SW 1271 (cell line): ENCODE measurements at regions not wholly inside any gene's neighbourhood (a gene's known extent, or its start where the extent isn't known, plus 50 kb on each side); places are given as distances from the start of the nearest gene placed in this dataset.
A peak's percentile ranks its signal among the peaks of the same experiment; 100 is the strongest.
"Not testable (repeated sequence)": the region's sequence is repeated elsewhere in the genome, so short reads cannot be mapped to it uniquely, and the experiment has no call there.

Source experiments
- DNase-seq, 2 experiments: peaks; one replicate each; lab custom pipeline; 2025; lab: John Stamatoyannopoulos, UW

- no peak for DNase-seq
These were observed 153.3 kb upstream of the TPM1 start for GRCh38 chr15:62889141-62889661.

GRCh38 chr15:62889734-62890505 is 152.6 kb upstream of the TPM1 start:
- no peak for DNase-seq

DNA sequence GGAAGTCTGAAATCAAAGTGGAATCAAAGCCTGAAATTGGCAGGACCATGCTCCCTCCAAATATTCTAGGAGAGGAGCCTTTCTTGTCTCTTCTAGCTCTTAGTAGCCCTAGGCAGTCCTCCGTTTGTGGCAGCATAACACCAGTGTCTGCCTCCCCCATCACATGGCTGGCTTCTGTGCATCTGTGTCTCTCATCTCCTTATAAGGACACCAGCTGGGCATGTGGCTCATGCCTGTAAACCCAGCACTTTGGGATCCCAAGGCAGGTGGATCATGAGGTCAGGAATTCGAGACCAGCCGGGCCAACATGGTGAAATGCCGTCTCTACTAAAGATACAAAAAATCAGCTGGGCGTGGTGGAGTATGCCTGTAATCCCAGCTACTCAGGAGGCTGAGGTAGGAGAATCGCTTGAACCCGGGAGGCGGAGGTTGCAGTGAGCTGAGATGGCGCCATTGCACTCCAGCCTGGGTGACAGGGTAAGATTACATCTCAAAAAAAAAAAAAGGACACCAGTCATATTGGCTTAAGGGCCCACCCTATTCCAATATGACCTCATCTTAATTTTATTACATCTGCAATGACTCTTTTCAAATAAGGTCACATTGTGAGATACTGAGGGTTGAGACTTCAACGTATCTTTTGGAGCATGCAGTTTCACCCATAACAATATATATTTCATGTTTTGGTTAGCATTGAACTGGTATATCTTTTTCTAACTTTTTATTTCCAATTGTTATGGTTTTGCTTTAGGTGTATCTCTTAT is 148.0 kb upstream of the TPM1 start:
- no peak for DNase-seq

GRCh38 chr15:62895139-62895866 is 147.2 kb upstream of the TPM1 start:
- no peak for DNase-seq

DNA sequence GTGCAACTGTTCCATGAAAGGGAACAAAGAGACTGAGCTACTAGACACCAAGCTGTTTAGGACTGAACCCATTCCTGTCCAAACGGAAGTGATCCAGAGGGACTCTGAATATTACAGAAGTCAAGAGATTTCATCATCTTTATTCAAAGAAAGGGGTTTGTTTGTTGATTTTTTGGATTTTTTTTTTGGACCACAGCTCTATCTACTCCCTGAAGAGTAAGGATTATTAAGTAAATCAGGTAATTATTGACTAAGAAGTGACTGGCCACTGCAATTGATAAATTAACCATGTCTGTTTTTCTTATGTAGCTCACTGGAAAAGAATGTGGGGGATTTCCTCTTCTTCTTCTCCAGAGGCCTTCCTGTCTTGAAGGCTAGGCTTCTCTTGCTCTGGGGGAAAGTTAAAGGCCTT is 146.6 kb upstream of the TPM1 start:
- DNase-seq: peak in 1 of 2 experiments; percentile 68

DNA sequence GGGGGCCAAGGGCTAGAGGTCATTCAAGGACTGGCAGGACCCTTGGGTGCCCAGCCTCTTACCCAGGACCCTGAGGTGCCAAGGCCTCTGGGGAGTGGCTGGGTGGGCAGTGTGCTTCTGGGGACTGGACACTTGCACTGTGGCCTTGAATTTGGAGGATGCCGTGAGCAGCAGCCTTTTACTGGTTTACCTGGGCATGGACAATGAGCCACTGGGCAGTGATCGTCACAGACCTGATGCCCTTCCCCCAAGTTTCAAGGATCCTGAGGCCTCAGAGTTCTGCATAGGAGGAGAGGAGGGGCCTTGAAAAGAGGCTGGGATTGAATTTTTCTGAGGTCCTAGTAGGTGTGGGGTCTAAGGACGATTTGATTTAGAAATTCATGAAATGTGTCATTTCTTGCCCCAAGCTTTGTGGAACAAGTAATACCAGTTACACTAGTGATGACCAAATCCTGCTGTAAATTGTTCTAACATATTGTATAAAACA is 146.1 kb upstream of the TPM1 start:
- peak in 1 of 2 experiments; percentile 77 for DNase-seq

GRCh38 chr15:62896969-62897486 is 145.5 kb upstream of the TPM1 start:
- DNase-seq: peak; percentile 94 to 99

GRCh38 chr15:62897634-62898033 is 144.9 kb upstream of the TPM1 start:
- DNase-seq: no peak

DNA sequence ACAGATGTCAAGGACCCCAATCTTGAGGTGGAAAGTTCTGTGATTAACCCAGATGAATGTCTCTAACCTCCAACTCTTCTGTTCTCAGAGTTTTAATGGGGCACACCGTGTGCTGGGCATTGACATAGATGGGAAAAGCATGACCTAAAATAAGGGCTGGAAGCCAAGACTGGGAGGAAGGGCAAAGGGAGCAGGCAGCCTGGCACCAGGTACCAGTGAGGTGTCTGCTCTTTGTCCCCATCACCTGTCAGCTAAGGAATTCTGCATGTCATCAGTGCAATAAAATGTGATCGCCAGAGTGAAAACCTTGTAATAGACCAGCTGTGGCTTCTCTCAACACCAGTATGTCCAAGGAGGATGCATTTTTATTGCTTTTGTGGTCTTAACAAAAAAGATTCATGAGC is 143.5 kb upstream of the TPM1 start:
- DNase-seq: no peak

GRCh38 chr15:62900071-62900802 is 142.3 kb upstream of the TPM1 start:
- DNase-seq: no peak

DNA sequence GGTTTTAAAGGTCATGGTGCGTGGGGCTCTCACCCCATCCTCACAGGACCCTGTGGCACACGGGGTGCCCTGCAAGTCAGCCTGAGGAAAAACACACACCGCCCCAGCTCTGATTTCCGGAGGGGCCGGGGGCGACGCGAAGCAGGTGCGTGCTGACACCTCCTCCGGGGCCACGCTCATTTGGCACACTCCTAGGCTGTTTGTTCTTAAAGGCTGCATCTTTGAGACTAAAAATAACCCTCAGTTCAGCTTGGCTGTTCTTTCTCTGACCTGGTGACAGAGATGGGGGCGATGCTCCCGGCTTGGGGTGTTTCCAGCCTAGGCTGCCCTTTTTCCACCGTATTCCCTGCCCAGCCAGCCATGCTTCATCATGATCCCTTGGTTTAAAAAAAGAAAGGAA is 141.5 kb upstream of the TPM1 start:
- DNase-seq: no peak

GRCh38 chr15:62901909-62902546 is 140.5 kb upstream of the TPM1 start:
- no peak for DNase-seq

GRCh38 chr15:62902821-62903220 is 139.7 kb upstream of the TPM1 start:
- DNase-seq: no peak

DNA sequence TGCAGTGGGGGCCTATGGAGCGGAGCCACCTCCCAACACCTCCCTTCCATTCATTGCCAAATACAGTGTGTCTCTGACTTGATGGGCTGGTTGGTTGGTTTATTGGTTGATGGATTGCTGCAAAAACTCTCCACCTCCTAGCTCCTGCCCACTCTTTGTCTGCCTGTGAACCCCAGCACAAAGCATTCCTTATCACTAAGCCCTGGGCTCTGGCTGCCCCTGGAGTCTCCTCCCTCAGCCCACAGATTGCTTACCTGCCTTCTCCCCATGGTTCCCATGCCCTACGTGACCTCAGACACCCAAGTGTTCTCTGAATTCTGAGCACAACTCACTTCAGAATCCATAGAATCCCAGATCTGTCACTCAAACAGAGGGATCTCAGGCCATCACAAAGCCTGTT is 139.1 kb upstream of the TPM1 start:
- no peak for DNase-seq

GRCh38 chr15:62904041-62904910 is 138.3 kb upstream of the TPM1 start:
- no peak for DNase-seq

DNA sequence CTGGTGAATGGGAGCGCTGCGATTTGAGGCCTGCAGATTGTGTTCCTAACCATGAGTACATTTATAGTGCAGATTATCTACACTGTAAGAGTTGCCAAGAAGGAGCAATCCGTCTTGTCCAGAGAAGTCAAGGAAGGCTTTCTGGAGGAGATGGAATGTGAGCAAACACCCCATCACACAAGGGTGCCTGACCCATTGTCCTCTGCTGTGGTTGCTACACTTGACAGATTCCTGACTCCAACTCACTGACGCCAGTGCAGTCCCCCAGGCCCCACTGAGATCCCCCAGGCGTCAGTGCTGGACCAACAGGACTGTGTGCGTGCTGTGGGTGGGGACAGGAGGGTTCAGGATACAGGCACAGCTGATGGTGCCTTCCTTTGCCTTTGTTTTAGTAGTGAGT is 135.9 kb upstream of the TPM1 start:
- no peak for DNase-seq

- DNase-seq: no peak
These were observed 135.3 kb upstream of the TPM1 start for GRCh38 chr15:62907275-62907674.

GRCh38 chr15:62908341-62908740 is 134.2 kb upstream of the TPM1 start:
- not testable (repeated sequence) for DNase-seq

DNA sequence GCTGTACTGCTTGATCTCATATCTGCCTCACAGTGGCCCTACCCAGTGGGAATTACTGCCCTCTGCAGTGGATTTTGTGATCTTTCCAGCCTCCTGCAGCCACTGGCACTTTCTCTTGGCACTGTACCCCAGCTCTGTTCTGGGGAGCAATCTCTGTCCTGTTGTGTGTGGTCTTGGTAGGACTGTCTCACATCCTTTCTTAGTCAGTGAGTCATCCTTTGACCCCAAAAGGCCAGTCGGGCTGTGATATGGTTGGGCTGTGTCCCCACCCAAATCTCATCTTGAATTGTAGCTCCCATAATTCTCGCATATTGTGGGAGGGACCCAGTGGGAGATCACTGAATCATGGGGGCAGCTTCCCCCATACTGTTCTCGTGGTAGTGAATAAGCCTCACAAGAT is 133.3 kb upstream of the TPM1 start:
- DNase-seq: no peak

DNA sequence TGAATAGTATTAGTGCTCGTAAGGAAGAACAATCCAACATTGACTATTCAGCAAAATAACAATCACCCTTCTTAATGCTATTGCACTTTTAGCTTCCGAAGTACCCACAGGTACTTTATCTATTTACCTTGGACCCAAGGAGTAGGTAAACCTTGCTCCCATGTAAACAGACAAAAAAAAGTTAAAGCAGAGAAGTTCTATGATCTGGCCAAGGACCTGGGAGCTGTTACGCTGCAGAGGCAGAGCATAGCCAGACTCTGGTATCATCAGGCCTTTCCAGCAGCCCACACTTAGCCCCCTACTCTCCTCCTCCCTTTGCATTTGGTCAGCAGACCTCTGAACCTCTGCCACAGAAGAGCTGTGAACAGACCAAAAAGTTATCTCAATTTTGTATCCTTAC is 130.3 kb upstream of the TPM1 start:
- no peak for DNase-seq
